Stimulated activated CD4-positive, alpha-beta T cell treated with anti-CD3 and anti-CD28 coated beads, Interleukin-15, amount 100 ng/mL, for 48 hours (primary cell): ENCODE measurements at regions not wholly inside any gene's neighbourhood (a gene's known extent, or its start where the extent isn't known, plus 50 kb on each side); places are given as distances from the start of the nearest gene placed in this dataset.

Experiments
- DNase-seq, 2 donors: peaks; one replicate each; pipeline ENCODE4 v3.0.0-alpha.2; 2020; ENCODE audit warnings: low read depth in 2 of 2

DNA sequence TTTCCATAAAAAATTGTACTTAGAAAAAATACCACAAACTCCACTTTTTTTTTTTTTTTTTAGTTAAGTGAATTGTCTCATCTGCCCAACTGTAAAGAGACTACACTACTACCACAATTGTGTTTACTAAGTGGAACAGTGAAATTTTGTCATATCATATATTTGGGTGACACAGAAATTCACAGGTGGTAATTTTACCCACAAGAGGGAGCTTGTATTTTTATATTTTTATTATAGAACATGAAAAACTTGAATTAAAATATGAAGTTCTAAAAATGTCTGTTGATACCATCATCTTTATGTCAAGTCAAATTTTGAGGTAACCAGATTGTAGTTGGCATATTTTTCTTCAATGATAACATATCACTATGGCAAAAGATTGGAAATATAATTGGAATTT, 329.4 kb upstream of the SOX5 start:
- no peak for DNase-seq

DNA sequence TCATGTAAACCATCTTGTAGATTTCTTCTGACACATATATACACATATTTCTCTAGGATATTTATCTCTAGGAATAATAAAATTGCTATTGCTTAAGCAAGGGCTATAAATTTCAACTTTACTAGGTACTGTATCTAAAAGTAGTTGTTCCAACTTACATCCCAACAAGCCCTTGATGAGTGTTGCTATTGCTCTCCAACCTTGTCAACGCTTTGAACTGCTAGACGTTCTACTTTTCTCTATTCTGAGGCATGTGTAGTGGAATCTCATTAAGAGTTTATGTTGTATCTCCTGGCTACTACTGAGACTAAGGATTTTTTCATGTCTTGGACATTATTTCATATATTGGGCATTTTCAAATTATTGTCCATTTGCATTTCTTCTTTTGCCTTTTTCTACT, 321.5 kb upstream of the SOX5 start:
- DNase-seq: no peak

DNA sequence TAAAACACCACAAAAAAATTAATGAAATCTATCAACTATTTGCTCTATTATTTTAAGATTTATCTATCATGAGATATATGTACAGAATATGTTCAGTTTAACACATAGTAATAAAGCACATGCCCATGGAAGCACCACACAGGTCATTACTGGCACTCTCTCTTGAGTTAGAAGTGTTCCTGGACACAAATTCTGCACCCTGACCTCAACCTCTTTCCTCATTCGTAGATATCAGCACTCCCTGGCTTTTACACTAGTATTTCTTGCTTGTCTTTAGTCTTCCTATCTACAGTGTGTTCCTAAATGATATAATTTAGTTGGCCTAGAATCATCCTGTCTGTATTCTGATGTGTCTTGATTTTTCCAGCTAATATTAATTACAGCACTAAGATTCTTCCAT, 321.0 kb upstream of the SOX5 start:
- no peak for DNase-seq

DNA sequence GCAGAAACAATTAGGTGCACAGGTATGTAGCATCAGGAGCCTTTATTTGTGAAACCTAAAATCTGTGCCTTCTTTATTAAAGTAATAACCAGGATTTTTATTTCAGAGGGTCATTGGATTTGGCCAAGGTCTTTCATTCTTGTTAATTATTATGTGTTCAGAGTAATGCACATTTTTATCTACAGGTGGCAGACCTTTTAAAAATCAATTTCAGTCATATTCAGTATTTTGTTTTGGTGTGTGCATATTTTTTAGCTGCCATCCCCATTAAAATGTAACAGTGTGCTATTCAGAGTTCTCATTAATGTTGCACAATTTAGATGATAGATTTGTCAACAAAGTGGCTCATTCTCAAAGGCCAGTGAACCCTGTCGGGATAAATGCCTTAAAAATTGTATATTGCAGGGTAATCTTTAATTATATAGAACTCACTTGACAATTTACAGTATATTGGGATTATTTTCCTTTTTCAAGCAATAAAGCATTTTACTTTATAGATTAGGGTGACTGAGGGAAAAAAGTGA, 319.3 kb upstream of the SOX5 start:
- DNase-seq: no peak

DNA sequence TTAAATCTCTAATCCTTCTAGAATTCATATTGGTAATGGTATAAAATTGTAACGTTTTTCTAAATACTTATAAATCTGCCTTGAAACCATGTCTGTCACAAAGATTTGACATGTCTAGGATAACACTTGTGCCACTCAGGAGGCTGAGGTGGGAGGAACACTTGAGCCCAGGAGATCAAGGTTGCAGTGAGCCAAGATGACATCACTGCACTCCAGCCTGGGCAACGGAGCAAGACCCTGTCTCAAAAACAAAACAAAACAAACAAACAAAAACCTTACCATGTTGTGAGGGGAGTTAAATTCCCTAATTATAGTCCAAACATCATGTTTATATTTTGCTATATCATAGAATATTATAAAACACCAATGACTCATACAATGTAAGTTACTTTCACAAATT, 317.5 kb upstream of the SOX5 start:
- no peak for DNase-seq

DNA sequence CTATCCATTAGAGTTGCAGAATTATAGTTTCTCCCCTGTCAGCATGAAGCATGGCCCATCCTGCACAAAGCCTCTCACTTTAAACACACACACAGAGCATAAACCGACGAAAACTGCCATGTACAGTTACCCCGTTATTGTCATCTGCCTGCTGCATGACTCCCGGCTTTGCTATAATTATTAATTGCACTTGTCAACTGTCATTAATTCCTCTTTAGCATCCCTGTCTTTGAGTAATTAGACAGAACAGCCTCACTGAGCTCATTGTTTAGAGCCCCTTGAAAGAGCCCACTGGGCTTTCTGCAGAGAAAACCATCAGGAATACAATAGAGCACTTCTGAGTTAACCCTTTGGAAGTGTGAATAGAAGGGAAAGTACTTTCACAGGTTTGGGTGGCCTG, 307.2 kb upstream of the SOX5 start:
- DNase-seq: no peak

DNA sequence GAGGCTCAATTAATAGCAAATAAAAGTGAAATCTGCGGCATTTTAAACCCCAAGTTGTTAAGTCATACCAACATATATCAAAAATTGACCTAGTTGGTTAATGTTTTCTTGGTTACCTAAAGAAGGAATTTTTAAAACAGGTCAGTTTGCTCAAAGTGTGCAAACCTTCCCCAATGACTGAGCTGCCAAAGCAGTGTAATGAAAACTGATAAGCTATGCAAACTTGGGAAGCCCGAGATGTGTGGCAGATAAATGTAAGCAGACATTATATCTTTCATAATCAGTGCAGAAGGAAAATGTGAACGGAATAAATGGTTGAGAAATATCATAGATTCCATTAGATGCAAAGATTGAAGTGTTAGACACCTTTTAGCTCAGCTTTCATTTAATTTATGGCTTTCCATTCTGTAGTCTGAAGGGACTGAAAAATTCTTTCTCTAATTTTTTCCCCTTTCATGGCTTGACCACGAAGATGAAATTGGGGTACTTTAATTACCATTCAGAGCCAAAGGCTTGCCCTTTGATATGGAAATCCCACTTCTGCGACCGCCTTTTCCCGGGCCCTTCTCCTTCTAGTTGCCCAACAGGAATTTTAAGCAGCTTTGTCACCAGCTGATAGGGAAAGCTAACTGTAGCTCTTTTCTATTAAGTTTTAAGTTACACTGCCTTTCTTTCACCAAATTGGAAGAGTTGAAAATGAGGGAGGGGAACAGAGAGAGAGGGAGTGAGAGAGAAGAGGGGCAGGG, 306.6 kb upstream of the SOX5 start:
- DNase-seq: no peak

DNA sequence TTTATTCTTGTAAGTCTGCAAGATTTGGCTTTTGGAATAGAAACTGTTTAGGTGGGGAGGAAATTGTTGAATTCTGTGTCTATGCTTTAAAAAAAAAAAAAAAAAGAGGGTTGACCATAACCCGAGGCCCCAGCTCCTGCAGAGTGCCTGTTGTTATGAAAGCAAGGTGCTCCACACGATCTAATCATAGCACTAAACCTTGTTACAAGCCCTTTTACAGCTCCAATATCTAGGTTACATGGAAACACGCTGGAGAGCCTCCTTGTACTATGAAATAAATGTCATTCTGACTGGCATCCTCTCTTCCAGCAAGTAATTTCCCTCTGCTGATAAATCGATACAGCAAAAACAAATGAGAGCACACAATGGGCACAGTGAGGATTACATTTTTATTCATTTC, 303.1 kb upstream of the SOX5 start:
- DNase-seq: no peak

DNA sequence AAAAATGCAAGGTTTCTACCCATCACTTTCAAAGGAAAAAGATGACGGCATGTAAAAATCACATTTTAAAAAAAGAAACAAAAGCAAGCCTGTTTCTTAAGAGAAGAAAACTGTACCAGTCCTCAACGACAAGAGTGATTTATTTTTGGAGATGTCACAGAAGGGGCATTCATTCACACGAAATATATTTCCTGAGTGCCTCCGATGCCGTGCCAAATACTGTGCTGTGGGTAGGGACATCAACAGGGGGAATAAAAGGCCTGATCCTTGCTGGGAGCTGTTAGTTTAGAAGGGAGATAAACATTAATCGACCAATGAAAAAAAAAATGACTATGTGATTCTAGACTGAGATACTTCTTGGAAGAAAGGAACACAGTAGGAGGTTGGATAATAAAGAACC, 297.5 kb upstream of the SOX5 start:
- no peak for DNase-seq

DNA sequence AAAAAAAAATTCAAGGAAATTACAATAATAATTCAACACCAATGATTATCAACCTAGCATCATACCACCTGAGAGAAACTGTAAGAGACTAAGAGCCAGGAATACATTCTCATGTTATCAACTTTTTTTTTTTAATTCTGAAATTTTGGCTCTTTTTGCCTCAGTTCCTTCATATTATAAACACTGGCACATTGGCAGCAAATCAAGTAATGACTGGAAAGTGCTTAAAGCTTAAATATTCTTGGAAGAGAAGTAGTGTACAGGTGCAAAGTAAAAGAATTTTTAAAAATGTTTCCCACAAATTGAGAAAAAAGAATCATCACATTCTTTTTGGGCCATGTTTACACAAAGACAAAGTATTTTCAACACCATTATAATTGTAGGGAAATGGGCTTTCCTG, 296.9 kb upstream of the SOX5 start:
- no peak for DNase-seq

DNA sequence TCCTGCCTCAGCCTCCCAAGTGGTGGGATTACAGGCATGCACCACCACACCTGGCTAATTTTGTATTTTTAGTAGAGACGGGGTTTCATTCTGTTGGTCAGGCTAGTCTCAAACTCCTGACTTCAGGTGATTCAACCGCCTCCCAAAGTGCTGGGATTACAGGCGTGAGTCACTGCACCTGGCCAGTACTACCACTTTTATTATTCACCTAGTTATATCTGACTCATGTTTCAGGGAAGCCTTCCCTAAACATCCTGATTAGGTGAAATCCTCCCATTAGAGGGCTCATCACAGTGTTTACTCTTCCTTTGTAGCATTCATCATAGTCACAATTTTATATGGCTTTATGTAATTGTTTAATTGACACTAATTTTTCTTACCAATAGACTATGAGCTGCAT, 295.3 kb upstream of the SOX5 start:
- no peak for DNase-seq

DNA sequence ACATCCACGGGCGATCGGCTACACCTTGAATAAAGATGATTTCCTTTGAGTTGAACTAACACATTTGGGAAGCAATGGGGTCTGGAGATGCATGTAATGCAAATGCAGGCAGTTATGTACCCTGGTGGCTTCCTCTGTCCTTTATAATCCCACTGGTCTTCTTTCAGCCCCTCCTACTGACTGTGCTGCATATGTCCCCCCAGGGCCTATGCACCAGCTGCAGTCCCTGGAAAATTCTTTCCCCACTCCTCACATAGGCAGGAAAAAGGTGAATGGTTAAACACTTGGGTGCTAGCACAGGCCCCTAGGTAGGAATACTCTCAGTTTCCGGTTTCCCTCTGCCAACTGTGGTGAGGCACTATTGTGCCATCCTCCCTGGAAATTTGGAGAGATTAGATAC, 294.8 kb upstream of the SOX5 start:
- DNase-seq: no peak

DNA sequence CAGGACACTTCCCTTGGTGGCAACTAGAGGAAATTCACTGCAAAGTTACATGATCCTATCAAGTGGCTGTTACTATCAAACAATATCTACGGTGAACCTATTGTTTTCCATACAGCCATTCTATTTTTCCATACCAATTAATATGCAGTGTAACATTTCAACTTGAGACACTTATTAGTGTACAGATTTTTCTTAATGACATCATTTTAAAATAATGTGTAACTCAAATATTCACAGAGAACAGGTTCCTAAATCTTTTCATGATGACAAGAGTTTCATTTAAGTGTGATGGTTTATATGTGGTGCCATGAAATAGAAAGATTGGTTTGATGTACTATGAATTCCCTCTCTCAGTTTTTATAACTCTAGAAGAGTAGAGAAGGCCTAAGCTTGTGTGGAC, 291.2 kb upstream of the SOX5 start:
- no peak for DNase-seq

DNA sequence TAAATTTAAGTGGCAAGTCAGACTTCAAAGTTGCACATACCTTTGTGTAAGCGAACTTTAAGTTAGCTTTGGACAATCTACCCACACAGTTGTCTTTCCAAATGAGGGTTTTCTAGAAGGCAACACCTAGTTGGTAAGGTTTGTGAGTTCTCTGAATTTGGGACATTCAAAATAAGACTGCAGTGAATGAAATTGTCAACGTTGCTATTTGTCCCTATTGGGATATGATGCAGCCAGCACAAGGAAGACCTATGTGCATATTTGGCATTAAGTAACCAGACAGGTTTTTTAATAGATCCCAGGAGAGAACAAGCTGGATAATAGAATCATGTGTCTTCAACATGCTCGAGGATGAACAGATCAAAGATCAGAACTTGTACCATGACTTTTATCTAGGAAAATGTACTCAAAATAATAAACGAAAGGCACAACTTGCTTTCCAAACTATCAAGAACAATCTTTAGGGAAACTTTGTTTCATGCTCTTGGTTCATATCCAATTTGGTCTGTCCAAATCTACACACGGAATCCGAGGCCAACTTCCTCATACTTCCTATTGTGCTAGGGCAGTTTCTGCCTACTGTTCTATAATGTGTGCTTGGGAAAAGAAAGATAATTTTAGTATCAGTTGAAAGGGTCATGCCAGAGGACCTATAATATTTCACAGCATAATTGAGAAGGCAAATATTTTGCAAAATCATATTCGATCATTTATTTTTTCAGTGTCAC, 284.2 kb upstream of the SOX5 start:
- no peak for DNase-seq

DNA sequence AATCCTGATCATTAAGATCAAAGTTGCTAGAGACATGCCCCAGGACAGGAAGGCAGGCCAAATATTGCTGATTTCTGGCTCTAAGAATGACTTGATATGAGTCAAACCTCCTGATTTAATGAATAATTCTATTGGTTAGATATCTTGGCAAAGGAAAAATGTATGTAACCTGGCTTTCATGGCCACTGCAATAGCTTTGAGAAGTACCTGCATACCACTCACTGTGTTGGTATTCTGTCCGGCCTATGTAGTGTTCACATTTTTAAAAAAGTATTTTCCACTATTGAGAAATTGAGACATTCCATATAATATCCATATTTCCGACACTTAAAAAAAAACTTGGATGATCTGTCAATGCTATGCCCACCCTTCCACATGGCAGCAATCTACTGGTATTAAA, 283.1 kb upstream of the SOX5 start:
- no peak for DNase-seq

DNA sequence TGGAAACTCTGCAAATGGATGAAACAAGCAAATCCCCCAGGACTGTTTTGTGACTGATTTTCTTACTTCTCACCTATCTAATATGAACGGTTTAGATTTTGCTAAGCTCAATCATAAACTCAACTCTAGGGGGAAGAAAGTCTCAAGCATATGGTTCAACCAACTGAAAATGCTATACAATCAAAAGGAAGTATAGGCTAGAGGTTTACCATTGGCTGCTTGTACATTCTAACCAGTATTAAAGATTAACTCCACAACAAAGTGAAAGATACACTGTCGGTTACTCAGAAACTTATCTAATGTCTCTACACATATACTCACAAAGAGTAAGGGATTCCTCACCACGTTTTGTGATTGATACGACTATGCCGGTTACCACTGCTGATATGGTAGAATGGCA, 281.8 kb upstream of the SOX5 start:
- no peak for DNase-seq

DNA sequence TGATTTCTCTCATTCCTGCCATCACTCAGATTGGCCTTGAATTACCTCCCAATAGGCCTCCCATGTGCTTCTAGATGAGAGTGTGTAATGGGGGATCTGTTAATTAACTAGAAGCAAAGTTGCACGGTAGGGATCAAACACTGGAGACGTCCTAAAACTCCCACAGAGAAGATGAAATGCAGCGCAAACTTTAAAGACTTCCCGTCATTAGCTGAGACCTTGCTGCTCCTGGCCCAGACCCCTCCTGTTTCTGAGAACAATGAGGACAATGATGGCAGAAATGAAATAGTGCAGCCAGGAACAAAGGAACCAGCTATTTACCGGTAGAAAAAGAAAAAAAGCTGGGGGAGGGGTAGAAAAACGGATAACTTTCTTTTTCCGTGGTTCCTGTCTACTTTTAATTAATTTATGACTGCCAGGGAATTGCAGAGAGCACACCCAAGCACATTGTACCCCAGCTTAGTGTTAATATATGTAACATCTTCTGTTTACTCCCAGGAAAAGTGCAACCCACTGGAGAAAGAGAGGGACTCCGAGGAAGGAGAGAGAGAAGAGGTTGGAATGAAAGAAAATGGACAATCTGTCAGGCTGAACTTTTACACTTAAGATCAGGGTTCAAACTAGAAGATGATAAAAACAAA, 280.7 kb upstream of the SOX5 start:
- no peak for DNase-seq

DNA sequence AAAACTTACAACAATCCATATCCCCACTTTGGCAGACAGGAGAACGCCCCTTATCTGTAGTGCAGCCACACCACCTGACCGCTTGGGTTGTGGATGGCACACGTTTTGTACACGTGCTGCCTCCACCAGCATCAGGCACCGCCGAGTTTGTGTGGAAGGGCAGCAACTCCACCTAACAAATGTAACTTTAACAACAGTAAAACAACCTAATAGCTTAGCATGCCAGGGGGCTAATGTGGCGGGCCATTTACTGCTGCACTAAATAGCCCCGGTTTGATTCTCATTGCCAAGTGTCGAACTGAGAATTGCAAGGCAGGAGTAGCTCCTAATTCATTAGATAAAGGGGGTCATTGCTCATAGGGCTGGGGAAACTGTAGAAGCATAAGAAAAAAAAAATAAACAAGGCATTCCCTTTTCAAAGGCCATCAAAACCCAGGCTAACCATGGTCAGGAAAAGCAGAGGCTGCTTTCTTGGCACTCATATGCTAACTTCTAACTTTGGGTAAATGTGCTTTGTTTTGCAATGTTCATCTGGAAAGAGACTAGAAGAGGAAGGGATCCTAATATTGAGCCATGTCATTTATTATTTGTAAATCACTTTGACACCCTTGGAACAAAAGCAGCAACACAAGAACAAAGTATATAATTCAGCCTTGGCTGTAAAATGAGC, 279.7 kb upstream of the SOX5 start:
- DNase-seq: no peak

DNA sequence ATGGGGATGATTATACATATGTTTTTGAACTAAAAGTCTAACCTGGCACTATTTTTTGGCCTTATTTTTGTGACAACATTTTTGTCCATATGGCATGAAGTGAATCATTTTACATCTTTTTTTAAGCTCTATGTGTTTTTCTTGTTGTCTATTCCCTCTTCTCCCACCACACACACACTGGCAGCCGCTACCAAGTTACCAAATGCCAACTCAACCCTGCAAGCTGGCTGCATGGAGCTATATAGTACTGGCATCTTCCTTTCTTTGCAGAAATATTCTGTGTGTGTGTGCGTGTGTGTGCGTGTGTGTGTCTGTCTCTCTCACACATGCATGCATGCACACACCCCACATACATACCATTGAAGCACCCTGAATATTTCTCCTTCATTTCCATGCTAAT, 278.9 kb upstream of the SOX5 start:
- no peak for DNase-seq

DNA sequence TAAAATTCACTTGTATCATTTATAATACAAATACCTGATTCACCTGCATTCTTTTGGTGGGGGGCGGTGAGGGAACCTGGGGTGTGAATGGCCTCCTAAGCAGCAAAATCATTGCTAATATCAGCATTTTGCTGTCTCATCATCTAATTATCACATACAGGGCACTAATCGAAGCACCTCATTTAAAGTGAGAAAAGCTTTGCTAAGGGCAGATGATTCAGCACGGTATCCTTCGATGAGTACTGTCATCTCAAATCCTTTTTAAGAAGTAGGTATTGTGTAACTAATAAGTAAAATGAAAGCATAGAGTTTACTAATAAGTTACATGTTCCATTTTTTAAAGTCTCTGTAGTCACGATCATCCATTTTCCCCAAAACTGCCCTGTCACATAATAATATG, 278.1 kb upstream of the SOX5 start:
- DNase-seq: no peak

DNA sequence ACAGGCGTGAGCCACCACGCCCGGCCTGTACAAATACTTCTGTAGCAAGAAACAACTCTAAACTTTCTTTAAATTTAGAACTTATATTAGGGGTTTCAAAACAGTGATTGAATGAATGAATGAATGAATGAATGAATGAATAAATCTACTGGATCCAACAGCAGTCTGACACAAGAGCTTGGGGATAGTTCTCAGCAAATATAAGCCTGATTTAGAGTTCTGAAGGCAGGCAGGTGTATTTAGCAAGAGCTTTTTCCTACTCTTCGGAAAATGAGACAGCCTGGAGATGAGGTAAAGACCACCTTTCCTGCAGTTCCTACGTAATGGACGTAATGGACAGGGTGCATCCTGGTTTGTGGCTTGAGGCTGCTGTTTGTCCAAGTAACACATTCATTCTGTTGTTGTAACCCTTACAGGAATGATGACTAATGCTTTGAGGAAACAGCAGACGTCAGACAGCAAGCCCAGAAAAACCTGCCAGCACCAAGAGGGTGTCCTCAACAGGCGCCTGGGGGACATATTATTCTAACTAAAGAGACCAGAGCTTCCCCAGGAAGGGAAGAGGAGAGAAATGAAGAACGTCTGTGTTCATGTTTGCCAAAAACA, 277.4 kb upstream of the SOX5 start:
- no peak for DNase-seq

DNA sequence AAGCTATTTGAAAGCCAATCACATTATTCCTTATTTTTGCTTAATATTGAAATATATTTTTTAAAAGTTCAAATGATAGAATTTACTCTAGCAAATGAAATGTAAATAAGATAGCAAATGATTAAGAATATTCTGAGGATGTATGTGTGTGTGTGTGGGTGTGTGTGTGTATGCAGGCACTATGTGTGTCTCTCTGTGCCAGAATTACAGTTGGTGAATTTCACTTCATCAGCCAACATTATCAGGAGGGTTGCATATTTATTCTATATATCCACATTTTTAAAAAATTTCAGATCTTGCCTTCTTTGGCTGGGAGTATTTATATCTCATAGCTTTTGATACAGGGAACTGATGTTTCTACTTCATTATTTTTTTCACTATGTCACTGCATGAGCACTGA, 274.9 kb upstream of the SOX5 start:
- no peak for DNase-seq
